K562 (cell line): ENCODE measurements at regions not wholly inside any gene's neighbourhood (a gene's known extent, or its start where the extent isn't known, plus 50 kb on each side); places are given as distances from the start of the nearest gene placed in this dataset.

Source experiments
- ATAC-seq: fragments of 200-7000 bp; cut with Tn5 transposase; 3 replicates; pipeline ENCODE4 v1.9.1; 2020; ENCODE audit warnings: moderate library complexity
- BruUV-seq: library from RNA; stranded (reverse); fragments of 400-500 nt; replicated peaks from 2 replicates; lab custom pipeline; 2021; lab: Mats Ljungman, UMichigan
- CTCF ChIA-PET: fragments of 300-600 bp; formaldehyde crosslinking; extraction: SDS; loops from one replicate; lab custom pipeline; 2021; ENCODE audit warnings: low intra/inter-chr PET ratio; lab: Yijun Ruan, JAX
- POLR2A ChIA-PET: fragments of 300-600, 350-650 bp; sonication (Branson Sonifier 250); formaldehyde crosslinking; extraction: SDS; loops from one replicate; lab custom pipeline; 2021; ENCODE audit warnings: antibody characterized with exemption, inconsistent platforms; lab: Yijun Ruan, JAX
- DNase-seq, 4 experiments: peaks; one replicate each; pipeline versions ENCODE4 v3.0.0 to v3.0.0-alpha.2; 2011 to 2018; ENCODE audit warnings: low spot score in 3 of 4, mixed read lengths in 3 of 4; ENCODE audit errors: extremely low read depth in 1 of 4
- FAIRE-seq: peaks from 2 replicates; lab custom pipeline; 2011; peaks lifted over from hg19 to GRCh38; lab: Jason Lieb, UNC
- H2AFZ ChIP-seq: 2 replicates; pipeline ENCODE4 v1.6.0; 2011; ENCODE audit warnings: low read depth, low read length, control low read depth, inconsistent platforms
- H3K27ac ChIP-seq: fragments of 200-600 bp; 3 replicates; pipeline ENCODE4 v1.8.0; 2011; ENCODE audit warnings: low read depth, mild to moderate bottlenecking, control low read depth, inconsistent platforms, low read length, moderate library complexity, mixed read lengths; ENCODE audit errors: extremely low read depth
- H3K27me3 ChIP-seq, 2 experiments: fragments of 300-600 bp in 1 of 2; 2 replicates in 1 of 2; 3 replicates in 1 of 2; pipeline versions ENCODE4 v1.6.0 to v1.8.0; 2011; ENCODE audit warnings: inconsistent platforms in 2 of 2, low read length in 2 of 2, mild to moderate bottlenecking in 1 of 2, mixed read lengths in 1 of 2, moderate library complexity in 1 of 2; ENCODE audit not compliant: control insufficient read depth in 2 of 2, insufficient read depth in 2 of 2
- H3K36me3 ChIP-seq: fragments of 300-600 bp; 3 replicates; pipeline ENCODE4 v1.8.0; 2011; ENCODE audit warnings: mild to moderate bottlenecking, low read length, inconsistent platforms; ENCODE audit not compliant: control insufficient read depth, insufficient read depth
- H3K4me1 ChIP-seq, 2 experiments: fragments of 200-600 bp in 1 of 2; replicated peaks in 1 of 2; 2 replicates in 1 of 2; 3 replicates in 1 of 2; pipeline versions ENCODE4 v1.5.1 to v1.8.0; 2011; ENCODE audit warnings: inconsistent platforms in 2 of 2, low read length in 2 of 2, mild to moderate bottlenecking in 1 of 2, mixed read lengths in 1 of 2, moderate library complexity in 1 of 2; ENCODE audit not compliant: control insufficient read depth in 2 of 2, insufficient read depth in 2 of 2
- H3K4me2 ChIP-seq: 2 replicates; pipeline ENCODE4 v1.6.1; 2011; ENCODE audit warnings: low read length, control low read depth, inconsistent platforms, mixed read lengths; ENCODE audit not compliant: insufficient read depth
- H3K4me3 ChIP-seq: fragments of 200-600 bp; sonication (generic), shearing (Covaris generic); 2 replicates; pipeline ENCODE4 v1.5.1; 2016; ENCODE audit warnings: control low read depth, inconsistent platforms
- H3K79me2 ChIP-seq: fragments of 200-600 bp; 3 replicates; pipeline ENCODE4 v1.8.0; 2011; ENCODE audit warnings: low read length, inconsistent platforms; ENCODE audit not compliant: control insufficient read depth, insufficient read depth
- H3K9ac ChIP-seq, 2 experiments: 2 replicates each; pipeline versions ENCODE4 v1.6.0 to v1.6.1; 2011; ENCODE audit warnings: low read depth in 2 of 2, low read length in 2 of 2, control low read depth in 1 of 2, inconsistent platforms in 1 of 2, mild to moderate bottlenecking in 1 of 2, mixed read lengths in 1 of 2; ENCODE audit not compliant: insufficient read depth in 1 of 2
- H3K9me1 ChIP-seq: one replicate; pipeline ENCODE4 v1.6.0; 2011; ENCODE audit warnings: inconsistent platforms, mild to moderate bottlenecking, low read length, moderate library complexity; ENCODE audit not compliant: control insufficient read depth, insufficient read depth
- H3K9me3 ChIP-seq: replicated peaks from 2 replicates; pipeline ENCODE4 v1.5.1; 2011; ENCODE audit warnings: low read depth, low read length, inconsistent platforms; ENCODE audit not compliant: control insufficient read depth, insufficient read depth
- H4K20me1 ChIP-seq: replicated peaks from 2 replicates; pipeline ENCODE4 v1.6.1; 2011; ENCODE audit warnings: low read length, inconsistent platforms, mixed read lengths; ENCODE audit not compliant: control insufficient read depth, insufficient read depth
- CTBP1 ChIP-seq: fragments of 450-650 bp; IDR thresholded peaks from 2 replicates; pipeline ENCODE4 v1.6.1; 2016; ENCODE audit warnings: borderline replicate concordance
- DNMT1 ChIP-seq: fragments of 450-650 bp; IDR thresholded peaks from 2 replicates; pipeline ENCODE4 v1.6.1; 2016; ENCODE audit warnings: antibody characterized with exemption, mild to moderate bottlenecking
- ELF2 ChIP-seq: fragments of 250-450 bp; sonication (Bioruptor Pico); IDR thresholded peaks from 2 replicates; pipeline ENCODE4 v1.5.0; 2021; ENCODE audit warnings: mild to moderate bottlenecking
- FOXA3 ChIP-seq, 2 experiments: fragments of 450-650 bp in 1 of 2; sonication (generic) in 1 of 2; formaldehyde crosslinking; IDR thresholded peaks in 1 of 2; conservative IDR thresholded peaks in 1 of 2; 2 replicates each; pipeline versions ENCODE4 v1.4.0 to v1.8.0; 2020 to 2022; ENCODE audit warnings: mild to moderate bottlenecking in 2 of 2, missing genetic modification reagents in 1 of 2
- GATA2 ChIP-seq: sonication (generic); formaldehyde crosslinking; IDR thresholded peaks from 2 replicates; pipeline ENCODE4 v1.4.0; 2020; ENCODE audit warnings: mild to moderate bottlenecking, missing genetic modification reagents
- L3MBTL2 ChIP-seq: fragments of 450-650 bp; IDR thresholded peaks from 2 replicates; pipeline ENCODE4 v1.6.1; 2016; ENCODE audit warnings: mild to moderate bottlenecking, moderate library complexity
- MCM2 ChIP-seq: fragments of 450-650 bp; IDR thresholded peaks from 2 replicates; pipeline ENCODE4 v1.6.1; 2017; ENCODE audit warnings: low read depth, mild to moderate bottlenecking
- POLR3A ChIP-seq: IDR thresholded peaks from 2 replicates; pipeline ENCODE4 v1.6.1; 2011; ENCODE audit warnings: borderline replicate concordance, mild to moderate bottlenecking, moderate library complexity; ENCODE audit not compliant: insufficient read length, insufficient read depth; ENCODE audit errors: extremely low read depth
- U2AF2 ChIP-seq: fragments of 200-400 bp; formaldehyde crosslinking; optimal IDR thresholded peaks from 2 replicates; pipeline ENCODE3; 2017; ENCODE audit warnings: low read depth, mild to moderate bottlenecking, low read length
- ZNF384 ChIP-seq: IDR thresholded peaks from 2 replicates; pipeline ENCODE4 v1.6.1; 2012; ENCODE audit warnings: low read depth, low read length, improper control_type of control experiment
- ZNF644 ChIP-seq: fragments of 200-800 bp; sonication (Bioruptor generic); IDR thresholded peaks from 2 replicates; pipeline ENCODE4 v1.6.1; 2016; ENCODE audit warnings: low read depth, missing genetic modification characterization, missing compliant biosample characterization
- WGBS: fragments of 100-300 bp; shearing (Covaris generic); methylation state at CpG from one replicate; pipeline ENCODE4 v1.1.6; 2016; ENCODE audit warnings: low coverage, mixed read lengths; ENCODE audit not compliant: insufficient coverage; ENCODE audit errors: missing lambda C conversion rate; 5-methylcytosine and 5-hydroxymethylcytosine counted together
- in situ Hi-C: fragments of 300-500 bp; cut with MboI; formaldehyde crosslinking; loops from 4 replicates; pipeline ENCODE4 v1.15.0; 2018; ENCODE audit warnings: inconsistent platforms, mixed read lengths
- intact Hi-C: fragments of 100-400 bp; cut with micrococcal nuclease; formaldehyde crosslinking; loops from 2 replicates; pipeline ENCODE4 v1.14.2; 2022
- TF ChIP-seq, protein P1 (sequence below): fragments of 450-650 bp; IDR thresholded peaks from 2 replicates; pipeline ENCODE4 v1.6.1; 2018; ENCODE audit warnings: mild to moderate bottlenecking, low read depth; ENCODE audit not compliant: partially characterized antibody
- TF ChIP-seq, protein P2 (sequence below): fragments of 250-450 bp; sonication (Bioruptor Pico); IDR thresholded peaks from 2 replicates; pipeline ENCODE4 v1.4.0; 2020; ENCODE audit warnings: mild to moderate bottlenecking, moderate library complexity
- TF ChIP-seq, protein P3 (sequence below): fragments of 450-650 bp; formaldehyde crosslinking; IDR thresholded peaks from 2 replicates; pipeline ENCODE4 v1.4.0; 2020; ENCODE audit warnings: mild to moderate bottlenecking, moderate library complexity

DNA sequence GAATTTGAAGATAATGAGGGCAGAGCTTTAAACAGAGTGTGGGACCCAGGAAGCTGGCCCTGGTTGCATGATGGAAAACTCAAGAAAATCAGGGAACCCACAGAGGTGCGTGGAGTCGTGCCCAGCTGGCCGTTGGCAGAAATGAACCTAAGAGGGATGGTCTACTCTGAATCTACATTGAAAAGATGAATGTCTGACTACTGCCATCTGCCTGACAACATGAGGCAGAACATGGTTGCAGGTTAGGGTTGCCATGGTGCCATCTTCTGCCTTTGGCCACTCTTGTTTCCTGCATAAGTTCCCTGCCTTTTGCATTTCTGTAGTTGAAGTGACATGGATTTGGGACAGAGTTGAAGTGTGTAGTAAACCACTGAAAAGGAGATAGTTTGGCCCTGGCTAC lies 138.5 kb upstream of the COBL start:
- BruUV-seq: no TSS peak
- WGBS: 0% methylated on average over 3 of the region's 3 CpGs
- intact Hi-C loops: no loop called here
- H3K4me2 ChIP-seq: no peak overlapping the region
- no peaks in the 10 kb centered on the region for H3K4me1 ChIP-seq
- H3K9ac ChIP-seq: no peak overlapping the region
- TF ChIP-seq L3MBTL2 (no peak), ELF2 (CRISPR knock-in tag) (no peak), ZNF644 (tag) (no peak), ZNF384 (no peak), GATA2 (CRISPR knock-in tag) (no peak), MCM2 (no peak), DNMT1 (no peak), FOXA3 (CRISPR knock-in tag; conservative IDR thresholded peaks at IDR 0.05 in 1 of 2, IDR thresholded peaks at IDR 0.05 in 1 of 2) (no peak), U2AF2 (no peak), POLR3A (no peak), CTBP1 (no peak)
- TF ChIP-seq, protein P1, sequence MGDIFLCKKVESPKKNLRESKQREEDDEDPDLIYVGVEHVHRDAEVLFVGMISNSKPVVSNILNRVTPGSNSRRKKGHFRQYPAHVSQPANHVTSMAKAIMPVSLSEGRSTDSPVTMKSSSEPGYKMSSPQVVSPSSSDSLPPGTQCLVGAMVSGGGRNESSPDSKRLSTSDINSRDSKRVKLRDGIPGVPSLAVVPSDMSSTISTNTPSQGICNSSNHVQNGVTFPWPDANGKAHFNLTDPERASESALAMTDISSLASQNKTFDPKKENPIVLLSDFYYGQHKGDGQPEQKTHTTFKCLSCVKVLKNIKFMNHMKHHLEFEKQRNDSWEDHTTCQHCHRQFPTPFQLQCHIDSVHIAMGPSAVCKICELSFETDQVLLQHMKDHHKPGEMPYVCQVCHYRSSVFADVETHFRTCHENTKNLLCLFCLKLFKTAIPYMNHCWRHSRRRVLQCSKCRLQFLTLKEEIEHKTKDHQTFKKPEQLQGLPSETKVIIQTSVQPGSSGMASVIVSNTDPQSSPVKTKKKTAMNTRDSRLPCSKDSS: no peak
- TF ChIP-seq, protein P2, sequence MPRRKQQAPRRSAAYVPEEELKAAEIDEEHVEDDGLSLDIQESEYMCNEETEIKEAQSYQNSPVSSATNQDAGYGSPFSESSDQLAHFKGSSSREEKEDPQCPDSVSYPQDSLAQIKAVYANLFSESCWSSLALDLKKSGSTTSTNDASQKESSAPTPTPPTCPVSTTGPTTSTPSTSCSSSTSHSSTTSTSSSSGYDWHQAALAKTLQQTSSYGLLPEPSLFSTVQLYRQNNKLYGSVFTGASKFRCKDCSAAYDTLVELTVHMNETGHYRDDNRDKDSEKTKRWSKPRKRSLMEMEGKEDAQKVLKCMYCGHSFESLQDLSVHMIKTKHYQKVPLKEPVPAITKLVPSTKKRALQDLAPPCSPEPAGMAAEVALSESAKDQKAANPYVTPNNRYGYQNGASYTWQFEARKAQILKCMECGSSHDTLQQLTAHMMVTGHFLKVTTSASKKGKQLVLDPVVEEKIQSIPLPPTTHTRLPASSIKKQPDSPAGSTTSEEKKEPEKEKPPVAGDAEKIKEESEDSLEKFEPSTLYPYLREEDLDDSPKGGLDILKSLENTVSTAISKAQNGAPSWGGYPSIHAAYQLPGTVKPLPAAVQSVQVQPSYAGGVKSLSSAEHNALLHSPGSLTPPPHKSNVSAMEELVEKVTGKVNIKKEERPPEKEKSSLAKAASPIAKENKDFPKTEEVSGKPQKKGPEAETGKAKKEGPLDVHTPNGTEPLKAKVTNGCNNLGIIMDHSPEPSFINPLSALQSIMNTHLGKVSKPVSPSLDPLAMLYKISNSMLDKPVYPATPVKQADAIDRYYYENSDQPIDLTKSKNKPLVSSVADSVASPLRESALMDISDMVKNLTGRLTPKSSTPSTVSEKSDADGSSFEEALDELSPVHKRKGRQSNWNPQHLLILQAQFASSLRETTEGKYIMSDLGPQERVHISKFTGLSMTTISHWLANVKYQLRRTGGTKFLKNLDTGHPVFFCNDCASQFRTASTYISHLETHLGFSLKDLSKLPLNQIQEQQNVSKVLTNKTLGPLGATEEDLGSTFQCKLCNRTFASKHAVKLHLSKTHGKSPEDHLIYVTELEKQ: no peak
- TF ChIP-seq, protein P3, sequence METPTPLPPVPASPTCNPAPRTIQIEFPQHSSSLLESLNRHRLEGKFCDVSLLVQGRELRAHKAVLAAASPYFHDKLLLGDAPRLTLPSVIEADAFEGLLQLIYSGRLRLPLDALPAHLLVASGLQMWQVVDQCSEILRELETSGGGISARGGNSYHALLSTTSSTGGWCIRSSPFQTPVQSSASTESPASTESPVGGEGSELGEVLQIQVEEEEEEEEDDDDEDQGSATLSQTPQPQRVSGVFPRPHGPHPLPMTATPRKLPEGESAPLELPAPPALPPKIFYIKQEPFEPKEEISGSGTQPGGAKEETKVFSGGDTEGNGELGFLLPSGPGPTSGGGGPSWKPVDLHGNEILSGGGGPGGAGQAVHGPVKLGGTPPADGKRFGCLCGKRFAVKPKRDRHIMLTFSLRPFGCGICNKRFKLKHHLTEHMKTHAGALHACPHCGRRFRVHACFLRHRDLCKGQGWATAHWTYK (CRISPR knock-in tag): no peak
- TF ChIP-seq, all 486 proteins: peak for 0
- H3K27me3 ChIP-seq: peaks cover 0 to 4% of the 10 kb centered on the region in 2 experiments; a peak in 2 of 5 replicates
- H3K9me3 ChIP-seq: no peaks in the 10 kb centered on the region
- ChIA-PET CTCF (no interaction called here), POLR2A (no interaction called here)
- no peaks in the 10 kb centered on the region for H3K36me3 ChIP-seq
- no peaks in the 10 kb centered on the region for H4K20me1 ChIP-seq
- no peak for ATAC-seq
- H3K9me1 ChIP-seq: no peaks in the 10 kb centered on the region
- H3K27ac ChIP-seq: no peak overlapping the region
- H3K79me2 ChIP-seq: no peaks in the 10 kb centered on the region
- no peak for DNase-seq
- H2AFZ ChIP-seq: no peak overlapping the region
- in situ Hi-C loops: no loop called here
- H3K4me3 ChIP-seq: no peak overlapping the region
- FAIRE-seq: no peak
